Spleen (tissue), 11 donors: ENCODE measurements at regions not wholly inside any gene's neighbourhood (a gene's known extent, or its start where the extent isn't known, plus 50 kb on each side); places are given as distances from the start of the nearest gene placed in this dataset.
"Not testable (repeated sequence)": the region's sequence is repeated elsewhere in the genome, so short reads cannot be mapped to it uniquely, and the experiment has no call there.

Experiments
- DNase-seq: peaks from one replicate; pipeline ENCODE4 v3.0.0-alpha.2; 2020
- H3K27ac ChIP-seq, 8 donors: fragments of 200-600 bp; sonication (generic) in 7 of 8; 1 replicate in 4 of 8; 2 replicates in 4 of 8; pipeline versions ENCODE4 v1.5.0 to v1.8.0; 2016 to 2021; ENCODE audit warnings: inconsistent platforms in 4 of 8, mild to moderate bottlenecking in 4 of 8, moderate library complexity in 1 of 8
- H3K27me3 ChIP-seq, 7 donors: fragments of 200-600 bp; sonication (generic) in 6 of 7; replicated peaks in 1 of 7; 1 replicate in 4 of 7; 2 replicates in 3 of 7; pipeline versions ENCODE4 v1.5.0 to v1.8.0; 2016 to 2021; ENCODE audit warnings: inconsistent platforms in 3 of 7, mild to moderate bottlenecking in 1 of 7
- H3K36me3 ChIP-seq, 6 donors: fragments of 200-600 bp; sonication (generic) in 5 of 6; 1 replicate in 4 of 6; 2 replicates in 2 of 6; pipeline versions ENCODE4 v1.5.0 to v1.8.0; 2016 to 2021; ENCODE audit warnings: inconsistent platforms in 2 of 6
- H3K4me1 ChIP-seq, 6 donors: fragments of 200-600 bp; sonication (generic) in 5 of 6; 1 replicate in 3 of 6; 2 replicates in 3 of 6; pipeline versions ENCODE4 v1.5.0 to v1.8.0; 2016 to 2021; ENCODE audit warnings: inconsistent platforms in 3 of 6
- H3K4me3 ChIP-seq, 8 donors: fragments of 200-600 bp; sonication (generic) in 7 of 8; 1 replicate in 4 of 8; 2 replicates in 4 of 8; pipeline versions ENCODE4 v1.5.0 to v1.8.0; 2016 to 2021; ENCODE audit warnings: inconsistent platforms in 4 of 8, mild to moderate bottlenecking in 4 of 8, moderate library complexity in 2 of 8
- H3K9me3 ChIP-seq, 8 donors: fragments of 200-600 bp; sonication (generic) in 7 of 8; 1 replicate in 4 of 8; 2 replicates in 4 of 8; pipeline versions ENCODE4 v1.5.0 to v1.8.0; 2016 to 2021; ENCODE audit warnings: inconsistent platforms in 4 of 8
- POLR2A ChIP-seq, 3 donors: fragments of 450-650 bp; IDR thresholded peaks; one replicate each; pipeline ENCODE4 v1.5.1; 2017; ENCODE audit warnings: antibody characterized with exemption in 3 of 3, mild to moderate bottlenecking in 1 of 3
- POLR2AphosphoS5 ChIP-seq, 3 donors: sonication (generic); formaldehyde crosslinking; IDR thresholded peaks; one replicate each; pipeline ENCODE4 v1.5.1; 2017; ENCODE audit warnings: antibody characterized with exemption in 3 of 3
- WGBS, 5 donors: extraction: QIAGEN DNeasy Blood & Tissue Kit in 3 of 5; methylation state at CpG; one replicate each; pipeline versions ENCODE4 v1.1.5 to v1.1.7; 2013 to 2018; 5-methylcytosine and 5-hydroxymethylcytosine counted together
- intact Hi-C: fragments of 100-400 bp; cut with DNase I; formaldehyde crosslinking; loops from one replicate; pipeline ENCODE4 v1.15.0; 2023; ENCODE audit warnings: low total_unique reads
- TF ChIP-seq, protein P1 (sequence below), 11 experiments: fragments of 200-600 bp in 7 of 11; fragments of 450-650 bp in 4 of 11; sonication (generic) in 4 of 11; IDR thresholded peaks in 8 of 11; conservative IDR thresholded peaks in 3 of 11; 1 replicate in 7 of 11; 2 replicates in 4 of 11; pipeline versions ENCODE4 v1.4.0 to v1.8.0; 2016 to 2021; ENCODE audit warnings: antibody characterized with exemption in 11 of 11, inconsistent platforms in 4 of 11, mild to moderate bottlenecking in 1 of 11
- donor health status: healthy with polysubstance abuse.
- donor health status: DM: no; HTN: no; CAD: no; lungs with moderate emphysema.
- donor health status: DM: no; HTN: no; CAD: no.
- donor health status: Bipolar disorder and iron deficiency.
- donor health status: healthy.
- donor health status: DM: no; HTN: no; CAD: no.
- donor health status: DM: yes; HTN: yes; CAD: no.

DNA sequence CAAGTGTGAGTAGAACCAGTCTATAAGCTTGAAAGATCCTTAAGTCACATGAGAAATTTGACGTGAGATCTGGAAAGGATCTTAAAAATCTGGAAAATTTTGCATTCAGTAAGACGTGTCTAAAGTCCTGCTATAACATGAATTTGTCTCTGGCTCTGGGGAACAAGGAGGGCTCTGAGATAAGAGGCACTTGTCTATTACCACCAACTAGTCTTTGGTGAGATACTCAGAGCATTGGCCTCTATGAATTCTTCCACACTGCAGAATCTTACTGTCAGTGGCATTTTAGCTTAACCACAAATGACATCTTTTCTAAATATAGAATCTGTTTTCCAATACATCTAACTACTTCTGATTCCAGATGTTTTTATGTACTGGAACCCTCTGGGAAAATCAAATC, 1504.5 kb downstream of the DPP10 start:
- no peaks in the 10 kb centered on the region for H3K27me3 ChIP-seq
- peaks cover 0 to 29% (median 6%) of the 10 kb centered on the region in 8 donors for H3K9me3 ChIP-seq
- DNase-seq, result no peak
- 71 to 80% (median 75%) methylated on average over 2 of the region's 2 CpGs for WGBS, 5 donors
- H3K4me1 ChIP-seq, result no peaks in the 10 kb centered on the region
- TF ChIP-seq POLR2A (IDR thresholded peaks at IDR 0.05), result no peak
- TF ChIP-seq, protein P1, sequence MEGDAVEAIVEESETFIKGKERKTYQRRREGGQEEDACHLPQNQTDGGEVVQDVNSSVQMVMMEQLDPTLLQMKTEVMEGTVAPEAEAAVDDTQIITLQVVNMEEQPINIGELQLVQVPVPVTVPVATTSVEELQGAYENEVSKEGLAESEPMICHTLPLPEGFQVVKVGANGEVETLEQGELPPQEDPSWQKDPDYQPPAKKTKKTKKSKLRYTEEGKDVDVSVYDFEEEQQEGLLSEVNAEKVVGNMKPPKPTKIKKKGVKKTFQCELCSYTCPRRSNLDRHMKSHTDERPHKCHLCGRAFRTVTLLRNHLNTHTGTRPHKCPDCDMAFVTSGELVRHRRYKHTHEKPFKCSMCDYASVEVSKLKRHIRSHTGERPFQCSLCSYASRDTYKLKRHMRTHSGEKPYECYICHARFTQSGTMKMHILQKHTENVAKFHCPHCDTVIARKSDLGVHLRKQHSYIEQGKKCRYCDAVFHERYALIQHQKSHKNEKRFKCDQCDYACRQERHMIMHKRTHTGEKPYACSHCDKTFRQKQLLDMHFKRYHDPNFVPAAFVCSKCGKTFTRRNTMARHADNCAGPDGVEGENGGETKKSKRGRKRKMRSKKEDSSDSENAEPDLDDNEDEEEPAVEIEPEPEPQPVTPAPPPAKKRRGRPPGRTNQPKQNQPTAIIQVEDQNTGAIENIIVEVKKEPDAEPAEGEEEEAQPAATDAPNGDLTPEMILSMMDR (IDR thresholded peaks at IDR 0.05 in 8 of 11, conservative IDR thresholded peaks at IDR 0.05 in 3 of 11), result no peak
- no peak for TF ChIP-seq POLR2AphosphoS5 (IDR thresholded peaks at IDR 0.05)
- H3K4me3 ChIP-seq, result no peak overlapping the region
- H3K36me3 ChIP-seq, result no peaks in the 10 kb centered on the region
- intact Hi-C loops, result no loop called here
- H3K27ac ChIP-seq, result no peak overlapping the region

DNA sequence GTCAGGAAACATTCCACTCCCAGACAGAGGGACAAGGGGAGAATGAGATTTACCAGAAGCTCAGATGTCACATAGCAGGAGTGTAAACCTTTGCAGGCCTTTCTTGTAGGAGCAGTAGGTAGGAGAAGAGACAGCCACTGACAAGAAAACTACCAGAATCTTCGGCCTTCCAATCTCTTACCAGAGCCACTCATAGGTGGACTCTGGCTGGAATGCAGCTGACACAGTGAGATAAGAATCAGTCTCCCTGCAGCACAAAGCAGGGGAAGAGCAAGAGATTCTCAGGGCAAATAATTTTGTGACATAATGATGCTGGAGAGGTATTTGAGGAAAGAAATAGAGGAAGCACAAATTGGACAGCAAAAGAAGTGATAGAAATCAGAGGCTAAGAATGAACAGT, 1534.5 kb downstream of the DPP10 start:
- Histone ChIP-seq H3K27me3 (no peaks in the 10 kb centered on the region), H3K36me3 (no peaks in the 10 kb centered on the region), H3K4me1 (no peaks in the 10 kb centered on the region), H3K9me3 (peaks cover 0 to 38% (median 17%) of the 10 kb centered on the region in 8 donors), H3K4me3 (no peak overlapping the region), H3K27ac (no peak overlapping the region)
- intact Hi-C loops, result no loop called here
- DNase-seq, result no peak
- no peak for TF ChIP-seq POLR2A (IDR thresholded peaks at IDR 0.05)
- TF ChIP-seq POLR2AphosphoS5 (IDR thresholded peaks at IDR 0.05), result no peak
- TF ChIP-seq, protein P1 (IDR thresholded peaks at IDR 0.05 in 8 of 11, conservative IDR thresholded peaks at IDR 0.05 in 3 of 11), result no peak
- 21 to 41% (median 30%) methylated on average over 1 of the region's 1 CpG for WGBS, 5 donors

DNA sequence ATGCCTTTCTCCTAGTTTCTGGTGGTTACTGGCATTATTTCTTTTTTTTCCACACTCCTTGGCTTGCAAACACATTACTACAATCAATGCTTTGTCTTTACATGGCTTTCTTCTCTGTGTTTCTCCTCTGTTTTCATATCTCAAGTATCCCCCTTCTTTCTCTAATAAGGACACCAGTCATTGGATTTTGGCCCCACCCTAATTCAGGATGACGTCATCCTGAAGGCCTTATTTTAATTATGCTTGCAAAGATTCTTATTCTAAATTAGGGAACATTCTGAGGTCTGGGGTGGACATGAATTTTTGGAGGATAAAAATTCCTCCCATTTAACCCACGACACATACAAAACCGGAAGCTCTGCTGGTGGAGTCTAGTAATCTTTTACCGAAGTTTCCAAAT, 1556.6 kb downstream of the DPP10 start:
- no peak for DNase-seq
- TF ChIP-seq, protein P1 (IDR thresholded peaks at IDR 0.05 in 8 of 11, conservative IDR thresholded peaks at IDR 0.05 in 3 of 11), result no peak
- TF ChIP-seq POLR2AphosphoS5 (IDR thresholded peaks at IDR 0.05), result no peak
- no peak for TF ChIP-seq POLR2A (IDR thresholded peaks at IDR 0.05)
- intact Hi-C loops, result no loop called here
- Histone ChIP-seq H3K4me1 (no peaks in the 10 kb centered on the region), H3K9me3 (peaks cover 0 to 51% (median 24%) of the 10 kb centered on the region in 8 donors), H3K4me3 (no peak overlapping the region), H3K36me3 (no peaks in the 10 kb centered on the region), H3K27me3 (no peaks in the 10 kb centered on the region), H3K27ac (no peak overlapping the region)
- 79 to 91% (median 87%) methylated on average over 4 of the region's 4 CpGs for WGBS, 5 donors

DNA sequence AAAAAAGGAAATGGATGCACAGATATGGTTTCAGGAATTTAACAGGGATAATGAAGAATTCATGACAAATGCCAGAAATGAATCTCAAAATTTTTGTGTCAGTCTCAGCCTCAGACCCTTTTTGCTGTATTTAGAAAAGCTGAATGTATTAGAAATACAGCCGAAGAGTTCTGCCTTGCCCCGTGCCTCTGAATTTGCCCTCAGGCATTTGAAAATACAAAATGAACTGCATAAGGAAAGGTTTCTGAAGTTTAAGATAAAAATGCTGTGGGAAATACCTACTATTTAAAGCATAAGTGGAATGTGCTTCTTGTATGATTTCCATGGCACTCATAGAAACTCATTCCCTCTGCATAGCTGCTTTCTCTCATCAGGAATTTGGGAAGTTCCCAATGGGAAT, 1580.6 kb downstream of the DPP10 start:
- intact Hi-C loops, result no loop called here
- 76 to 90% (median 84%) methylated on average over 2 of the region's 2 CpGs for whole genome bisulfite sequencing, 5 donors
- DNase-seq, result no peak
- no peak for TF ChIP-seq POLR2A (IDR thresholded peaks at IDR 0.05)
- TF ChIP-seq POLR2AphosphoS5 (IDR thresholded peaks at IDR 0.05), result no peak
- TF ChIP-seq, protein P1 (IDR thresholded peaks at IDR 0.05 in 8 of 11, conservative IDR thresholded peaks at IDR 0.05 in 3 of 11), result no peak
- H3K4me1 ChIP-seq, result no peaks in the 10 kb centered on the region
- no peak overlapping the region for H3K27ac ChIP-seq
- peaks cover 0 to 14% (median 2%) of the 10 kb centered on the region in 8 donors for H3K9me3 ChIP-seq
- no peak overlapping the region for H3K4me3 ChIP-seq
- H3K36me3 ChIP-seq, result no peaks in the 10 kb centered on the region
- H3K27me3 ChIP-seq, result no peaks in the 10 kb centered on the region

DNA sequence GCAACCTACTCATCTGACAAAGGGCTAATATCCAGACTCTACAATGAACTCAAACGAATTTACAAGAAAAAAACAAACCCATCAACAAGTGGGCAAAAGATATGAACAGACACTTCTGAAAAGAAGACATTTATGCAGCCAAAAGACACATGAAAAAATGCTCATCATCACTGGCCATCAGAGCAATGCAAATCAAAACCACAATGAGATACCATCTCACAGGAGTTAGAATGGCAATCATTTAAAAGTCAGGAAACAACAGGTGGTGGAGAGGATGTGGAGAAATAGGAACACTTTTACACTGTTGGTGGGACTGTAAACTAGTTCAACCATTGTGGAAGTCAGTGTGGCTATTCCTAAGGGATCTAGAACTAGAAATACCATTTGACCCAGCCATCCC, 1596.3 kb downstream of the DPP10 start:
- H3K4me1 ChIP-seq, intact Hi-C loops, H3K27ac ChIP-seq, H3K36me3 ChIP-seq, H3K27me3 ChIP-seq, H3K4me3 ChIP-seq, DNase-seq: not testable (repeated sequence)
- peaks cover 0 to 45% (median 21%) of the 10 kb centered on the region in 8 donors for H3K9me3 ChIP-seq
- WGBS, 5 donors, result 45 to 70% (median 63%) methylated on average over 1 of the region's 1 CpG
